Activated B cell treated with CpG ODN at 0.5 μM for 24 hours (primary cell): ENCODE measurements at regions not wholly inside any gene's neighbourhood (a gene's known extent, or its start where the extent isn't known, plus 50 kb on each side); places are given as distances from the start of the nearest gene placed in this dataset.

Source experiments
- ATAC-seq: fragments of 200-7000 bp; cut with Tn5 transposase; one replicate; pipeline ENCODE4 v1.10.0; 2021; ENCODE audit warnings: low read depth, mild to moderate bottlenecking, moderate library complexity
- CTCF ChIA-PET: fragments of 350-600 bp; sonication (Branson Sonifier 250); formaldehyde crosslinking; loops from one replicate; lab custom pipeline; 2021; ENCODE audit warnings: antibody characterized with exemption; lab: Charles Lee
- POLR2A ChIA-PET: fragments of 350-600 bp; sonication (Branson Sonifier 250); formaldehyde crosslinking; loops from one replicate; lab custom pipeline; 2021; ENCODE audit warnings: antibody characterized with exemption; lab: Charles Lee
- DNase-seq: peaks from one replicate; pipeline ENCODE4 v3.0.0; 2022
- H3K27ac Mint-ChIP-seq: one replicate; pipeline ENCODE4 v1.8.0; 2020; ENCODE audit warnings: mixed read lengths
- H3K27me3 Mint-ChIP-seq: one replicate; pipeline ENCODE4 v1.8.0; 2021; ENCODE audit warnings: mixed read lengths
- H3K36me3 Mint-ChIP-seq: one replicate; pipeline ENCODE4 v1.8.0; 2021; ENCODE audit warnings: low read depth, mixed read lengths
- H3K4me1 Mint-ChIP-seq: one replicate; pipeline ENCODE4 v1.8.0; 2021; ENCODE audit warnings: mixed read lengths
- H3K4me3 Mint-ChIP-seq: one replicate; pipeline ENCODE4 v1.8.0; 2020; ENCODE audit warnings: mild to moderate bottlenecking, mixed read lengths
- H3K9me3 Mint-ChIP-seq: one replicate; pipeline ENCODE4 v1.8.0; 2020; ENCODE audit warnings: mixed read lengths
- CTCF ChIP-seq: fragments of 200-600 bp; IDR thresholded peaks from one replicate; pipeline ENCODE4 v1.8.0; 2022; ENCODE audit warnings: antibody characterized with exemption, mild to moderate bottlenecking
- intact Hi-C: fragments of 100-400 bp; cut with micrococcal nuclease; formaldehyde crosslinking; loops from one replicate; pipeline ENCODE4 v1.15.1; 2024

DNA sequence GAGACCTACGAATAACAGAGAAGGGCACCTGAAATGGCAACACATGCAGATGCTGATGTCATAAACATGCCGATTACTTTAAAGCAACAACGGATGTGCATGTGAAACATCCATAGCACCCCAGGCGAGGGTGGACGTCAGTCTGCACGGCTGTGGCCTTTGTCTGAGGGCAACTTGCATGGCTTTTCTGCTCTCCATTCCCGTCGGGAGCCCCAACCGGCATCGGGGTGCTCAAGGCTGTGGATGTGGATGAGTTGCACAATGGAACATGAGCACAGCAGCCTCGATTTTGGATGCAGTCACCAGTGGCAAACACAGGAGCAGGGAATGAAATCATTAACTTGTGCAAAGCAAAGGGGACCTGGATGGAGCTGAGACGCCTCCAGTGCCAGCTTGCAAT lies 298.2 kb upstream of the SALL3 start:
- DNase-seq (no peak), ATAC-seq (no peak)
- CTCF ChIA-PET = no interaction called here
- intact Hi-C loops = no loop called here
- POLR2A ChIA-PET = no interaction called here
- H3K27ac Mint-ChIP-seq = no peak overlapping the region
- no peaks in the 10 kb centered on the region for H3K4me1 Mint-ChIP-seq
- no peaks in the 10 kb centered on the region for H3K36me3 Mint-ChIP-seq
- no peak overlapping the region for H3K4me3 Mint-ChIP-seq
- TF ChIP-seq CTCF = no peak
- H3K27me3 Mint-ChIP-seq = no peaks in the 10 kb centered on the region
- H3K9me3 Mint-ChIP-seq = no peaks in the 10 kb centered on the region

GRCh38 chr18:78681934-78682333 lies 297.7 kb upstream of the SALL3 start:
- ATAC-seq = no peak
- no peaks in the 10 kb centered on the region for H3K36me3 Mint-ChIP-seq
- H3K9me3 Mint-ChIP-seq = no peaks in the 10 kb centered on the region
- intact Hi-C loops = no loop called here
- ChIA-PET CTCF (no interaction called here), POLR2A (no interaction called here)
- H3K4me1 Mint-ChIP-seq = no peaks in the 10 kb centered on the region
- H3K4me3 Mint-ChIP-seq = no peak overlapping the region
- TF ChIP-seq CTCF = no peak
- H3K27me3 Mint-ChIP-seq = no peaks in the 10 kb centered on the region
- H3K27ac Mint-ChIP-seq = no peak overlapping the region
- no peak for DNase-seq

GRCh38 chr18:78682716-78683115 lies 296.9 kb upstream of the SALL3 start:
- Mint-ChIP-seq H3K4me1 (no peaks in the 10 kb centered on the region), H3K27me3 (no peaks in the 10 kb centered on the region), H3K36me3 (no peaks in the 10 kb centered on the region), H3K4me3 (no peak overlapping the region), H3K9me3 (no peaks in the 10 kb centered on the region), H3K27ac (no peak overlapping the region)
- no peak for ATAC-seq
- no peak for DNase-seq
- POLR2A ChIA-PET = no interaction called here
- TF ChIP-seq CTCF = no peak
- CTCF ChIA-PET = no interaction called here
- intact Hi-C loops = no loop called here

DNA sequence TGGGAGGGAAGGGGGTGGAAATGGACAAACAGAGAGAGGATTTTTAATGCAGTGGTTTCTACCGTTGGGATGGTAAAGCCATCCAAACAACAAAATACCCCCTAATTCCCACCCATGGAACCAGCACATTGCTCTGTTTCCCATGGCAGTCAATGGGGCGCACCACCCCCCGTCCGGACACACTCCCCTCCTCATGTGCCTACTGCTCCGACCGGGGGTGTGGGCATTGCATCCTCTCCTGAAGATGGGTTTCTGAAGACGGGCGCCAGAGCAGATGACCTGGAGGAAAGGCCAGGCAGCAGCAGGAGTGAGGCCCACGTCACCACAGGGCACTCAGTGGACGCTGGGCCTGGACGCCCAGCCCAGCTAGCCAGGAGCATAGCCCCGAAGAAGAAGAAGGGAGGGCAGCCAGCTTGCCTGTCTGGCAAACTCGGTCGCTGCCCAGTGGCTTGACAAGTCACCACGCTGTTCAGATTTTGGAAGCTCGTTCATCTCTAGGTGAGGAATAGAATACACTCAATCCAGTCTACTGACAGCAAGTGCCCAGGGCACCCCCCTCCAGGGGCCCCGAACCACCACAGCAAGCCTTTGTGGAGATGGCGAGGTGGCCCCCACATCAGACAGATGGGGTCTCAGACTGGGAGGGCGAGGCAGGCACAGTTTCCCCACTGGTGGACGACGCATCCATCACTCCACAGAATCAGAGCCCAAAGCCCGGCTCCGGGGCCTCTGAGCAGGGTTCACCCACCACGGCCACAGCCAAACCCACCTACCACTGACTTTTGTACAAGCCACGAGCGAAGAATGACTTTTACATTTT lies 296.2 kb upstream of the SALL3 start:
- CTCF ChIA-PET = no interaction called here
- H3K27ac Mint-ChIP-seq = no peak overlapping the region
- ATAC-seq = no peak

More for the DNA sequence above, 296.2 kb upstream of the SALL3 start:
- Mint-ChIP-seq H3K4me1 (no peaks in the 10 kb centered on the region), H3K36me3 (no peaks in the 10 kb centered on the region), H3K27me3 (no peaks in the 10 kb centered on the region), H3K9me3 (no peaks in the 10 kb centered on the region), H3K4me3 (no peak overlapping the region)
- intact Hi-C loops = no loop called here
- TF ChIP-seq CTCF = no peak
- DNase-seq = no peak
- POLR2A ChIA-PET = no interaction called here
